Sciatic nerve (tissue), 2 donors: ENCODE measurements at regions not wholly inside any gene's neighbourhood (a gene's known extent, or its start where the extent isn't known, plus 50 kb on each side); places are given as distances from the start of the nearest gene placed in this dataset.

Experiments used
- ATAC-seq: fragments of 200-7000 bp; cut with Tn5 transposase; one replicate; pipeline ENCODE4 v1.9.1; 2020; ENCODE audit warnings: mild to moderate bottlenecking, moderate library complexity
- DNase-seq: peaks from one replicate; pipeline ENCODE4 v3.0.0-alpha.2; 2020; ENCODE audit warnings: low spot score
- intact Hi-C: fragments of 100-400 bp; cut with DNase I; formaldehyde crosslinking; loops from one replicate; pipeline ENCODE4 v1.14.2; 2022
- donor health status: DM: no; HTN: no; CAD: no.
- donor health status: DM: no; HTN: no; CAD: no.

- DNase-seq (no peak), ATAC-seq (no peak)
- intact Hi-C loops, result no loop called here
These were observed 126.3 kb upstream of the DHRS4 start for GRCh38 chr14:23827100-23827892.

- peak; percentile 10 for ATAC-seq
- intact Hi-C loops, result no loop called here
- no peak for DNase-seq
These were observed 125.6 kb upstream of the DHRS4 start for GRCh38 chr14:23828001-23828400.

- no peak for DNase-seq
- intact Hi-C loops, result no loop called here
- no peak for ATAC-seq
These were observed 125.0 kb upstream of the DHRS4 start for GRCh38 chr14:23828616-23829015.

GRCh38 chr14:23829736-23830471 lies 123.7 kb upstream of the DHRS4 start:
- no peak for ATAC-seq
- intact Hi-C loops, result no loop called here
- DNase-seq, result no peak

- ATAC-seq (no peak), DNase-seq (no peak)
- intact Hi-C loops, result no loop called here
These were observed 122.0 kb upstream of the DHRS4 start for GRCh38 chr14:23831596-23831995.

- intact Hi-C loops, result no loop called here
- no peak for DNase-seq
- ATAC-seq, result no peak
These were observed 91.9 kb upstream of the DHRS4 start for GRCh38 chr14:23861666-23862065.

- intact Hi-C loops, result no loop called here
- no peak for DNase-seq
- ATAC-seq, result no peak
These were observed 91.1 kb upstream of the DHRS4 start for GRCh38 chr14:23862513-23862912.

- intact Hi-C loops, result no loop called here
- DNase-seq (no peak), ATAC-seq (no peak)
These were observed 89.7 kb upstream of the DHRS4 start for GRCh38 chr14:23863836-23864235.

- ATAC-seq (no peak), DNase-seq (no peak)
- intact Hi-C loops, result no loop called here
These were observed 89.3 kb upstream of the DHRS4 start for GRCh38 chr14:23864259-23864658.

- intact Hi-C loops, result no loop called here
- no peak for DNase-seq
- no peak for ATAC-seq
These were observed 88.7 kb upstream of the DHRS4 start for GRCh38 chr14:23864861-23865260.

GRCh38 chr14:23865502-23865901 lies 88.1 kb upstream of the DHRS4 start:
- intact Hi-C loops, result no loop called here
- no peak for ATAC-seq

GRCh38 chr14:23866269-23866668 lies 87.3 kb upstream of the DHRS4 start:
- no peak for ATAC-seq
- intact Hi-C loops, result no loop called here
- DNase-seq, result no peak

More at GRCh38 chr14:23865502-23865901, 88.1 kb upstream of the DHRS4 start:
- no peak for DNase-seq

GRCh38 chr14:23869078-23869719 lies 84.4 kb upstream of the DHRS4 start:
- intact Hi-C loops, result no loop called here
- ATAC-seq (no peak), DNase-seq (no peak)

GRCh38 chr14:23876160-23876750 lies 77.3 kb upstream of the DHRS4 start:
- DNase-seq (no peak), ATAC-seq (no peak)
- intact Hi-C loops, result no loop called here

- no peak for DNase-seq
- no peak for ATAC-seq
- intact Hi-C loops, result no loop called here
These were observed 76.5 kb upstream of the DHRS4 start for GRCh38 chr14:23877111-23877510.

GRCh38 chr14:23877538-23878180 lies 75.9 kb upstream of the DHRS4 start:
- intact Hi-C loops, result no loop called here
- no peak for DNase-seq
- no peak for ATAC-seq

- ATAC-seq (no peak), DNase-seq (no peak)
- intact Hi-C loops, result no loop called here
These were observed 72.3 kb upstream of the DHRS4 start for GRCh38 chr14:23881282-23881681.

- DNase-seq (no peak), ATAC-seq (no peak)
- intact Hi-C loops, result no loop called here
These were observed 69.7 kb upstream of the DHRS4 start for GRCh38 chr14:23883684-23884540.
